ENCODE measurements at regions not wholly inside any gene's neighbourhood (a gene's known extent, or its start where the extent isn't known, plus 50 kb on each side); places are given as distances from the start of the nearest gene placed in this dataset.

- TF ChIP-seq KLF9 (CRISPR knock-in tag; IDR thresholded peaks at IDR 0.05; ENCODE audit: low read depth) = no peak
- 0 out of 2 replicates have a peak, but pooled peaks have one; percentile 33 for TF ChIP-seq TSC22D2 (CRISPR knock-in tag; IDR thresholded peaks at IDR 0.05; ENCODE audit: borderline replicate concordance)
- peak; percentile 40; the same call in 1 of the 2 replicates for TF ChIP-seq ZBTB25 (CRISPR knock-in tag; IDR thresholded peaks at IDR 0.05)
- peak; percentile 39 for TF ChIP-seq ARID4A (CRISPR knock-in tag; IDR thresholded peaks at IDR 0.05; ENCODE audit: borderline replicate concordance)
- peak; percentile 65; the same call in 1 of the 2 replicates for TF ChIP-seq EED (CRISPR knock-in tag; IDR thresholded peaks at IDR 0.05)
- no peak for TF ChIP-seq ZFP36L1 (CRISPR knock-in tag; IDR thresholded peaks at IDR 0.05)
- peak; percentile 25; the same call in 1 of the 2 replicates for TF ChIP-seq GLI4 (CRISPR knock-in tag; IDR thresholded peaks at IDR 0.05; ENCODE audit: borderline replicate concordance)
- TF ChIP-seq ATF3 (CRISPR knock-in tag; IDR thresholded peaks at IDR 0.05) = 0 out of 2 replicates have a peak, but pooled peaks have one; percentile 14
- peak; percentile 62; the same call in 1 of the 2 replicates for TF ChIP-seq ZNF580 (CRISPR knock-in tag; IDR thresholded peaks at IDR 0.05; ENCODE audit: borderline replicate concordance, low read depth)
- TF ChIP-seq ZXDC (CRISPR knock-in tag; IDR thresholded peaks at IDR 0.05) = 0 out of 2 replicates have a peak, but pooled peaks have one; percentile 35
- TF ChIP-seq STAG1 (CRISPR knock-in tag; IDR thresholded peaks at IDR 0.05) = peak; percentile 82
- peak; percentile 68 for TF ChIP-seq HNF4A (CRISPR knock-in tag; IDR thresholded peaks at IDR 0.05)
- TF ChIP-seq ZMYM2 (CRISPR knock-in tag; IDR thresholded peaks at IDR 0.05) = 0 out of 2 replicates have a peak, but pooled peaks have one; percentile 57
- no peak for TF ChIP-seq SUZ12 (IDR thresholded peaks at IDR 0.05; ENCODE audit: low read depth, low read length)
- TF ChIP-seq ZNF598 (CRISPR knock-in tag; IDR thresholded peaks at IDR 0.05; ENCODE audit: borderline replicate concordance) = peak; percentile 49; the same call in 1 of the 2 replicates
- peak; percentile 93 for TF ChIP-seq RCOR2 (CRISPR knock-in tag; IDR thresholded peaks at IDR 0.05)
- TF ChIP-seq ZNF280B (CRISPR knock-in tag; IDR thresholded peaks at IDR 0.05; ENCODE audit: borderline replicate concordance) = 0 out of 2 replicates have a peak, but pooled peaks have one; percentile 60
These were observed 77.9 kb upstream of the RALY start (continued) for GRCh38 chr20:33915726-33916331.
